CD4-positive, alpha-beta T cell (primary cell): ENCODE measurements at regions not wholly inside any gene's neighbourhood (a gene's known extent, or its start where the extent isn't known, plus 50 kb on each side); places are given as distances from the start of the nearest gene placed in this dataset.
"Not testable (repeated sequence)": the region's sequence is repeated elsewhere in the genome, so short reads cannot be mapped to it uniquely, and the experiment has no call there.

ENCODE experiments used
- ATAC-seq: fragments of 200-7000 bp; cut with Tn5 transposase; one replicate; pipeline ENCODE4 v1.10.0; 2022; ENCODE audit warnings: mild to moderate bottlenecking; ENCODE audit not compliant: poor library complexity
- CTCF ChIA-PET: fragments of 350-600 bp; sonication (Branson Sonifier 250); formaldehyde crosslinking; loops from one replicate; lab custom pipeline; 2021; ENCODE audit warnings: antibody characterized with exemption, inconsistent platforms; lab: Charles Lee
- POLR2A ChIA-PET: fragments of 350-600 bp; sonication (Branson Sonifier 250); formaldehyde crosslinking; loops from one replicate; lab custom pipeline; 2021; ENCODE audit warnings: antibody characterized with exemption, inconsistent platforms; lab: Charles Lee
- DNase-seq, 14 experiments: peaks; one replicate each; pipeline ENCODE4 v3.0.0-alpha.2; 2013 to 2020; ENCODE audit warnings: mixed read lengths in 2 of 14
- H3K27ac ChIP-seq, 2 donors: one replicate each; pipeline versions ENCODE4 v1.5.1 to v1.7.0; 2013; ENCODE audit warnings: low read length in 2 of 2, low read depth in 1 of 2, mild to moderate bottlenecking in 1 of 2
- H3K27me3 ChIP-seq, 2 experiments: 1 replicate in 1 of 2; 2 replicates in 1 of 2; pipeline versions ENCODE4 v1.6.1 to v1.7.0; 2013; ENCODE audit warnings: low read length in 2 of 2, control low read depth in 1 of 2, mild to moderate bottlenecking in 1 of 2, moderate library complexity in 1 of 2; ENCODE audit not compliant: insufficient read depth in 2 of 2, control insufficient read depth in 1 of 2
- H3K36me3 ChIP-seq: one replicate; pipeline ENCODE4 v1.6.1; 2013; ENCODE audit warnings: low read length, control low read depth; ENCODE audit not compliant: insufficient read depth
- H3K4me1 ChIP-seq: one replicate; pipeline ENCODE4 v1.6.1; 2013; ENCODE audit warnings: low read length, control low read depth; ENCODE audit not compliant: insufficient read depth
- H3K4me3 ChIP-seq: one replicate; pipeline ENCODE4 v1.5.1; 2013; ENCODE audit warnings: mild to moderate bottlenecking, low read length, moderate library complexity
- H3K9me3 ChIP-seq, 2 experiments: 1 replicate in 1 of 2; 2 replicates in 1 of 2; pipeline versions ENCODE4 v1.6.1 to v1.7.0; 2013; ENCODE audit warnings: low read length in 2 of 2, mild to moderate bottlenecking in 2 of 2, control low read depth in 1 of 2, moderate library complexity in 1 of 2; ENCODE audit not compliant: control insufficient read depth in 1 of 2, insufficient read depth in 1 of 2
- H3K27ac Mint-ChIP-seq: one replicate; pipeline ENCODE4 v1.8.0; 2020; ENCODE audit warnings: mixed read lengths
- H3K27me3 Mint-ChIP-seq: one replicate; pipeline ENCODE4 v1.8.0; 2021; ENCODE audit warnings: mixed read lengths
- H3K36me3 Mint-ChIP-seq: one replicate; pipeline ENCODE4 v1.8.0; 2021; ENCODE audit warnings: low read depth, mixed read lengths
- H3K4me1 Mint-ChIP-seq: one replicate; pipeline ENCODE4 v1.8.0; 2021; ENCODE audit warnings: low read depth, mixed read lengths
- H3K4me3 Mint-ChIP-seq: one replicate; pipeline ENCODE4 v1.8.0; 2020; ENCODE audit warnings: mild to moderate bottlenecking, mixed read lengths
- H3K9me3 Mint-ChIP-seq: one replicate; pipeline ENCODE4 v1.8.0; 2020; ENCODE audit warnings: mixed read lengths
- CTCF ChIP-seq: fragments of 200-600 bp; IDR thresholded peaks from one replicate; pipeline ENCODE4 v1.8.0; 2022; ENCODE audit warnings: antibody characterized with exemption, mild to moderate bottlenecking
- intact Hi-C, 2 experiments: fragments of 100-400 bp; cut with DNase I in 1 of 2; cut with micrococcal nuclease in 1 of 2; formaldehyde crosslinking; loops; one replicate each; pipeline versions ENCODE4 v1.15.1 to v1.9.0; 2023 to 2025; cut with DNase I, micrococcal nuclease

- peak overlapping the region; percentile 29 for H3K4me3 ChIP-seq
- intact Hi-C loops, H3K27me3 ChIP-seq, H3K4me1 Mint-ChIP-seq, H3K9me3 Mint-ChIP-seq, H3K9me3 ChIP-seq, CTCF ChIA-PET, H3K27ac ChIP-seq, H3K36me3 Mint-ChIP-seq, H3K27ac Mint-ChIP-seq, H3K36me3 ChIP-seq, H3K4me1 ChIP-seq: not testable (repeated sequence)
- Mint-ChIP-seq H3K27me3 (peaks cover 30% of the 10 kb centered on the region), H3K4me3 (peak overlapping the region; percentile 87)
- peak; percentile 48 for ATAC-seq
- peak in 10 of 14 experiments; percentile 3 to 76 (median 30) for DNase-seq
- POLR2A ChIA-PET = interaction anchor here (1.0 to 1.5 kb wide), 3 partner anchors 232 to 313 kb away, joined by 3 to 4 read pairs (median 3); partner anchors contain the start of genes AVL9 and LSM5
Observed at GRCh38 chr7:32727483-32728411, 163.8 kb downstream of the KBTBD2 start.

- H3K4me3 ChIP-seq, DNase-seq, H3K27me3 ChIP-seq, ATAC-seq, H3K36me3 ChIP-seq, H3K27ac Mint-ChIP-seq, H3K27ac ChIP-seq, H3K4me3 Mint-ChIP-seq, intact Hi-C loops, H3K9me3 Mint-ChIP-seq, H3K4me1 Mint-ChIP-seq, H3K9me3 ChIP-seq, CTCF ChIA-PET, POLR2A ChIA-PET, H3K36me3 Mint-ChIP-seq, H3K4me1 ChIP-seq: not testable (repeated sequence)
- peaks cover 31% of the 10 kb centered on the region for H3K27me3 Mint-ChIP-seq
Observed at GRCh38 chr7:32722837-32723236, 168.7 kb downstream of the KBTBD2 start.

GRCh38 chr7:32694182-32694581, 197.4 kb downstream of the KBTBD2 start:
- no peak overlapping the region for H3K27ac ChIP-seq
- H3K27me3 Mint-ChIP-seq = peaks cover 11% of the 10 kb centered on the region
- DNase-seq = no peak
- no peaks in the 10 kb centered on the region for H3K36me3 ChIP-seq
- H3K4me1 ChIP-seq = peaks cover 3% of the 10 kb centered on the region
- intact Hi-C loops = loop anchor here (5.0 to 10.0 kb wide), 3 partner anchors 251 to 1238 kb away; partner anchors contain the start of gene RP9 (in 1 of the 2)
- H3K36me3 Mint-ChIP-seq = no peaks in the 10 kb centered on the region
- ChIA-PET POLR2A (no interaction called here), CTCF (no interaction called here)
- H3K27me3 ChIP-seq = no peaks in the 10 kb centered on the region
- no peak for ATAC-seq
- no peak overlapping the region for H3K4me3 Mint-ChIP-seq
- H3K27ac Mint-ChIP-seq = no peak overlapping the region
- no peaks in the 10 kb centered on the region for H3K9me3 ChIP-seq
- no peak for TF ChIP-seq CTCF
- H3K4me1 Mint-ChIP-seq = peaks cover 10% of the 10 kb centered on the region
- H3K4me3 ChIP-seq = no peak overlapping the region
- no peaks in the 10 kb centered on the region for H3K9me3 Mint-ChIP-seq

GRCh38 chr7:32691965-32692815, 196.9 kb downstream of the AVL9 start:
- DNase-seq (peak in 5 of 14 experiments; percentile 2 to 47 (median 14)), ATAC-seq (peak; percentile 66)
- H3K36me3 Mint-ChIP-seq, H3K27me3 ChIP-seq, H3K36me3 ChIP-seq, H3K4me3 Mint-ChIP-seq, H3K27ac ChIP-seq, POLR2A ChIA-PET, H3K27ac Mint-ChIP-seq, H3K9me3 ChIP-seq, H3K4me1 ChIP-seq, H3K4me3 ChIP-seq, CTCF ChIA-PET, H3K9me3 Mint-ChIP-seq: not testable (repeated sequence)
- Mint-ChIP-seq H3K4me1 (peaks cover 15% of the 10 kb centered on the region), H3K27me3 (peaks cover 17% of the 10 kb centered on the region)
- intact Hi-C loops = loop anchor here (2.0 to 10.0 kb wide), 4 partner anchors 253 to 1240 kb away; partner anchors contain the start of gene RP9 (in 1 of the 2)
- TF ChIP-seq CTCF = peak; percentile 49

- not testable (repeated sequence) for DNase-seq
Observed at GRCh38 chr7:32688092-32688491, 192.8 kb downstream of the AVL9 start.

More at GRCh38 chr7:32688092-32688491, 192.8 kb downstream of the AVL9 start:
- ATAC-seq, H3K27me3 ChIP-seq, CTCF ChIA-PET, H3K4me3 ChIP-seq, POLR2A ChIA-PET, H3K27ac Mint-ChIP-seq, H3K9me3 ChIP-seq, H3K4me1 ChIP-seq, H3K36me3 ChIP-seq, H3K9me3 Mint-ChIP-seq, intact Hi-C loops, H3K36me3 Mint-ChIP-seq, H3K27ac ChIP-seq, H3K4me3 Mint-ChIP-seq: not testable (repeated sequence)
- Mint-ChIP-seq H3K27me3 (peaks cover 17% of the 10 kb centered on the region), H3K4me1 (peaks cover 15% of the 10 kb centered on the region)
